Activated T-cell treated with anti-CD3 and anti-CD28 coated beads for 24 hours (primary cell): ENCODE measurements at regions not wholly inside any gene's neighbourhood (a gene's known extent, or its start where the extent isn't known, plus 50 kb on each side); places are given as distances from the start of the nearest gene placed in this dataset.

Experiments used
- DNase-seq: peaks from one replicate; pipeline ENCODE4 v3.0.0-alpha.2; 2020; ENCODE audit warnings: low read depth

DNA sequence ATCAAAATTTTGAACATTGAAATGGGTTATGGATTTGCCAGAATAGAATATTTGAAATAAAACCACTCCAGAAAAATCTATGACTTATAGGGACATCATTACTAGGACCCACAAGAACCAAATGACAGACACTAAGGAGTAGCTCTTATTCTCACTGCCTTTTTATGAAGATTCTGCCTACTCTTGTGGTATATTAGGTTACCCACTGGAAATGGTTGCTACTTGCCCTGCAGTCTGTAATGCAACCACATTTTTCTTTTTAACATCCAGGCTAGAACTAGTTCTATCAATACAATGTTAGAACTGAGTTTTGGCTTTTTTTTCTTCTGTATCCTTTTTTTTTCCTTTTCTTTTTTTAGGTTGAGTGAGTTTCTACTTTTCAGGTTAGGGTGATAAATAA, 158.9 kb downstream of the PPP1R2C start:
- no peak for DNase-seq

GRCh38 chrX:42616981-42617380, 161.0 kb downstream of the PPP1R2C start:
- no peak for DNase-seq

- DNase-seq: no peak
Observed at GRCh38 chrX:42615161-42615563, 162.8 kb downstream of the PPP1R2C start.

DNA sequence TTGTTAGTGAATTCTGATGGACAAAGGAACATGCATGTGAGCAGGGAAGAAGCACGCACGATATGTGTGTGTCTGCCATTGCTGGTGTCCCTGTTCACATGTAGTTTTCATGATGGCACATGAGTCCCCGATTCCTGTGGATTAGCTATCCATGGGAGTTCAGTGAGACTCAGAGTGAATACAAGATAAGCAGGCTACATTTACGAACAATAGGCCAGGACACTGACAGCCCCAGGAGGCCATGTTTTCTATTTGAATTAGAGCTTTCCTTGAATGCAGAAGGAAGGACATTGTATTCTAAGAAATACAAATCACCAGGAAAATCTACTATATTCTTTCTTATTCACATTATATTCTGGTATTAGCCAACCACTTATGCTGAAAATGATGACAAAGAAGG, 171.4 kb downstream of the PPP1R2C start:
- no peak for DNase-seq

DNA sequence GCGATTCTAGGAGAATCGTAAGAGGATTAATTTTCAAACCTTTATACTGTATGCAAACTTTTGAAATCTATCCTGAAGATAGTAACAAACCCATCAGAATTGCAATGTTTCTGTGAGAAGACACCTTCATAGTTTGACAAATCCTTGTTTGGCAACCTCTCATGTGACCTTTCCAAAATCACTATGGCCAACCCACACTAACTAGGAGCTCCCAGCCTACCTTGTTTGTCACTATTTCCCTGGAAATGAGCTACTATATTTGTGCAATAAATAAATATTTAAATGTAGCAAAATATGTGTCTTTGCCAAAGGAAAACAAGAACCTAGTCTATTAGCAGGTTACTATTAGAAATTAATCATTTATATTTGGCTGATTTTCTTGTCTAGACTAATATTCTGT, 173.7 kb downstream of the PPP1R2C start:
- no peak for DNase-seq

- DNase-seq: no peak
Observed at GRCh38 chrX:42603016-42603415, 174.9 kb downstream of the PPP1R2C start.

- DNase-seq: no peak
Observed at GRCh38 chrX:42602566-42602965, 175.4 kb downstream of the PPP1R2C start.

- DNase-seq: no peak
Observed at GRCh38 chrX:42602136-42602535, 175.8 kb downstream of the PPP1R2C start.

- DNase-seq: no peak
Observed at GRCh38 chrX:42597481-42597880, 180.5 kb downstream of the PPP1R2C start.

GRCh38 chrX:42585842-42586621, 191.9 kb downstream of the PPP1R2C start:
- no peak for DNase-seq

GRCh38 chrX:42577936-42578470, 200.0 kb downstream of the PPP1R2C start:
- no peak for DNase-seq

- DNase-seq: no peak
Observed at GRCh38 chrX:42567268-42567667, 210.7 kb downstream of the PPP1R2C start.

DNA sequence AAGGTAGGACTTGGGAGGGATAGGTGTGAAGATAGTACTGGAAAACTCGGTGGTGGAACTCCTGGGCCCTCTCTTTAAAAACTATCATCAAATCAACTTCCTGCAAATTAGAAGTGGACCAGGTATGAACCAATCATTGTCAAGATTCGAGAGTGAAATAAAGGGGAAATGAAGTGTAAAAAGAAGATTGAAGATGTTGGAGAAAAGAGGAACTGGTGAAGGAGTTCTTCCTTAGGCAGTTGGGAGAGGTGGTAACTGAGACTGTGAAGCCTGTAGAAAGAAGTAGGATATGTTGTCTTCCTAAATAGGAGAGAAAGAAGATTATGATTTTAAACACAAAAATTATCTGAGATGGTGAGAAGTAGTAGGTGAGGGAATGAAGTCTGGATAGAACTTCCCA, 212.2 kb downstream of the PPP1R2C start:
- no peak for DNase-seq

GRCh38 chrX:42546800-42547199, 231.2 kb downstream of the PPP1R2C start:
- DNase-seq: no peak

DNA sequence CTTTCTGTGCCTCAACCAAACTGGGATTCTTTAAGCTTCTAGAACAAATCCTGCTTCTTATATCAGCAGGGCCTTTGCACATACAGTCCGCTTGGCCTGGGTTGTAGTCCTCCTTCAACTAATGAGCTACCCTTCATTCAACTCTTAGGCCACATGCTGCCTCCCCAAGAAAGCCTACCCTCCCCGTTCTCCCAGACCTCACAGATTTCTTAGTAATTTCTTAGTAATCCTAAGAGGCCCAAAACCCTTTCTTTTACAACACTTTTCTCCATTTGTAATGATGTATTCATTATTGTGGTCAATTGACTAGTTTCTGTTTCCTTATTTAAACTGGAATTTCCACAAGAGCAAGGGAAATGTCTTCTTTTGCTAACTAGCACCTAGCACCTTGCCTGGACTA, 233.1 kb downstream of the PPP1R2C start:
- DNase-seq: no peak

- no peak for DNase-seq
Observed at GRCh38 chrX:42541554-42541953, 236.4 kb downstream of the PPP1R2C start.

DNA sequence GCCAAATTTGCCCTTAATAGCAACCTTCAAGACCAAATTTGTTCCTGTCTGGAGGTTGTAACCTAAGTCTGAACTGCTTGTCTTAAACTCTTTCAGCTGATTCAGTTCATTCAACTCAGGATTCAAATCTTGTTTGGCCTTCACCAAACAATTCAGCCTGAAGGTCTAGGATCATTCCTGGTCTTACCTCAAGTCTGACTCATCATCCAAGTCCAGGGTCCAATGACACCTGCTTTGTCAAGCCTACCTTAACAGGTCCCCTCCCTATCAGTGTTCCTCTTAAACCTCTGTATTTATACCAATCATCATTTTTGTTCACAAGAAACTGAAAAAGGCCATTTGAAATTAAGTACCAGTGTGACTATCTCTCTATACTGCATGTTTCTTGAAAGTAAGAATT, 237.8 kb downstream of the PPP1R2C start:
- DNase-seq: no peak

DNA sequence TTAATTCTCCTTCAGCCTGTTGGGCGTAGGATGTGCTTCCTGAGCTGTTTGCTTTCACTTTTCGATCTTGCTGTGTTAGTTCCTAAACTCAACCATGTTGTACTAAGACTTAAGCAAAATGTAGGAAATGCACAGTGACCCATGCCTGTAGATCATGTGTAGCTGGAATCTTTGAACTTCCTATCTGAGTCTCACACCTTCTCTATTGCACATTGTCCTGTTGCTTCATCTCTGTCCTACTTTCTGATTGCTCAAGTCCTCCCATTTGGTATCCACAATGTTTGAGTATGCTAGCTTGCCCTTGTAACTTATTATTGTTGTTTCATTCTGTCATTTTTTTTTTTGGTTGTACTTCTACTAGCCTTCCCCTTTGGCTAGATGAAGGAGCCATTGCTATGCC, 239.6 kb downstream of the PPP1R2C start:
- DNase-seq: no peak

DNA sequence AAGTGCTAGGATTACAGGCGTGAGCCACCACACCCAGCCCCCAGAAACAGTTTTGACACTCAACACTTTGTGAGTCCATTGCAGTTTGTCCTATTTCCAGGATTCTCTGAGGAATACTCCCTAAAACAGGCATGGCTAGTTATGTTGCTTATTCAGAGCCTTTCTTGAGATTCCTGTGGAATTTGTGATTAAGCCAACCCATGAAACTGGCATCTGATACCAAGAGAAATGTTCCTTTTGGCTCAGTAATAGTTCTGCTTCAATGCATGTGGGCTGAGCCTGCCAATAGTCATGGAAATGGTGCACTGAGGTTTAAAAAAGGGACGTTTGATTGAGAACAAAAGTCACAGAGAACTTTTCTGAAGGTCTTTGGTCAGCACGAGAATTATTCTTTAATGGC, 241.7 kb downstream of the PPP1R2C start:
- DNase-seq: no peak

GRCh38 chrX:42535233-42535632, 242.7 kb downstream of the PPP1R2C start:
- no peak for DNase-seq

DNA sequence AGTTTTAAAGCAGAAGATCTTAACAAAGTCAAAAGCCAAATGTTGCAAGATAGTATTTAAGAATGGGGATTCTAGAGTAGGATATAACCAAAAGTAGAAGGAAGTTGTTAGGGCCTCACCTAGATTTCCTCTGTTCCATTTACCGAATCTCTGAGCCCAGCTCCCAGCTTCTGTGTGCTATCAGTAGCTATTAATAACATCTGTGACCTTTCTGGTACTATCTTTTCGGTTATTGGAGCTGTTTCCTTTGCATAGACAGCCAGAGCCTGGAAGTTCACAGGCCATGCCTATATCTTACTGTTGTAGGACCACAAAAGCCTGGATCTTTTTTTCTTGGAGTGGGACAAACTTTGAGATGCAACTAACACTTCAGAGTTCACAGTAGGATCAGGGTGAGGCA, 244.2 kb downstream of the PPP1R2C start:
- DNase-seq: no peak

DNA sequence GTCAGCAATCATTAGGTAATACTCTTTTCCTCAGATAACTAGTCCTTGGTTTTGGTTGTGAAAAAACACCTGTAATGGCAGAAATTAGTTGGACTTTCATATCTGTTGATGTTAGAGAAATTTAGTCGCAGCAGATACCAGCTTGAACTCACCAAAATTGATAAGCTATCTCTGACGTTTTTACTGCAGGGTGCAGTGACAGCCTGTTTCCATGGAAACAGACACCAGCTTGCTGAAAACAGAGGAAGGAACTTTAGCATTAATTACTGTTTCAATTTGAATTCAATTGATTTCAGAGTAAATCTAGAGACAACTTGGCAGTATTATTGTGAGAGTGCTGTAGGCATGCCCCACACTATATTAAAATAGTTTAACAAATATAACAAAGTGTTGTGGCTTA, 246.5 kb downstream of the PPP1R2C start:
- no peak for DNase-seq

DNA sequence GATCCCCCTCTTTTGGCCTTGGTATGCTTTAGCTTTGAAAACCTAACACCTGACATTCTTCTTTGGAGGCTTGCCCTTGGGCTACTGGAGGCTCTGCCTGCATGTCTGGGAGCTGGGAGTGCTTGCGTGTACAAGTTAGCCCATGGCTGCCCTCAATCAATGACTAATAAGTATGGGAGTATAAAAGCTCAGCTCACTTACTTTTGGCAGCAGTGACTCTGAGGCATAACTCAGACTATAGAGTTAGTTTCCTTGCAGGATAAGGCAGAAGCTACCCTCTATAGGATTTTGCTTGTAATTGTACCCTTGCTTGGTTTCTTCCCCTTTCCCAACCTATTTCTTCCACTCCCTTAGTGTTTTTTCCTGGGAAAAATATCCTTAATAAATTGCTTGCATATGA, 247.9 kb downstream of the PPP1R2C start:
- no peak for DNase-seq

- DNase-seq: no peak
Observed at GRCh38 chrX:42524379-42524778, 253.6 kb downstream of the PPP1R2C start.
